PC-9 (cell line): ENCODE measurements at regions not wholly inside any gene's neighbourhood (a gene's known extent, or its start where the extent isn't known, plus 50 kb on each side); places are given as distances from the start of the nearest gene placed in this dataset.

Source experiments
- CTCF ChIP-seq: fragments of 200-600 bp; sonication (generic); conservative IDR thresholded peaks from 2 replicates; pipeline ENCODE4 v1.6.1; 2017; ENCODE audit warnings: mixed run types, antibody characterized with exemption, mild to moderate bottlenecking, moderate library complexity
- EZH2 ChIP-seq: fragments of 200-600 bp; sonication (generic); IDR thresholded peaks from 2 replicates; pipeline ENCODE4 v1.8.0; 2017; ENCODE audit warnings: antibody characterized with exemption, low read depth

- no peak for TF ChIP-seq CTCF
- no peak for TF ChIP-seq EZH2
These were observed 485.4 kb downstream of the FRK start for GRCh38 chr6:115575285-115575684.
